Immature natural killer cell (primary cell): ENCODE measurements at regions not wholly inside any gene's neighbourhood (a gene's known extent, or its start where the extent isn't known, plus 50 kb on each side); places are given as distances from the start of the nearest gene placed in this dataset.

ENCODE experiments used
- DNase-seq, 3 donors: peaks; one replicate each; pipeline ENCODE4 v3.0.0; 2022; ENCODE audit warnings: mixed read lengths in 1 of 3
- H3K27ac Mint-ChIP-seq, 6 donors: one replicate each; pipeline ENCODE4 v1.8.0; 2020; ENCODE audit warnings: mixed read lengths in 6 of 6, mild to moderate bottlenecking in 5 of 6, inconsistent platforms in 4 of 6, moderate library complexity in 3 of 6
- H3K27me3 Mint-ChIP-seq, 3 donors: one replicate each; pipeline ENCODE4 v1.8.0; 2020 to 2021; ENCODE audit warnings: low read depth in 3 of 3, mild to moderate bottlenecking in 3 of 3, mixed read lengths in 3 of 3, moderate library complexity in 3 of 3, inconsistent platforms in 1 of 3
- H3K36me3 Mint-ChIP-seq, 3 donors: one replicate each; pipeline ENCODE4 v1.8.0; 2020; ENCODE audit warnings: mixed read lengths in 3 of 3, inconsistent platforms in 2 of 3, mild to moderate bottlenecking in 2 of 3
- H3K4me1 Mint-ChIP-seq, 2 donors: one replicate each; pipeline ENCODE4 v1.8.0; 2020; ENCODE audit warnings: inconsistent platforms in 2 of 2, mild to moderate bottlenecking in 2 of 2, mixed read lengths in 2 of 2, moderate library complexity in 1 of 2
- H3K4me3 Mint-ChIP-seq, 5 donors: one replicate each; pipeline ENCODE4 v1.8.0; 2020; ENCODE audit warnings: mild to moderate bottlenecking in 5 of 5, mixed read lengths in 5 of 5, inconsistent platforms in 3 of 5, moderate library complexity in 3 of 5
- H3K9me3 Mint-ChIP-seq, 6 donors: one replicate each; pipeline ENCODE4 v1.8.0; 2020; ENCODE audit warnings: mild to moderate bottlenecking in 6 of 6, mixed read lengths in 6 of 6, inconsistent platforms in 4 of 6, moderate library complexity in 3 of 6

DNA sequence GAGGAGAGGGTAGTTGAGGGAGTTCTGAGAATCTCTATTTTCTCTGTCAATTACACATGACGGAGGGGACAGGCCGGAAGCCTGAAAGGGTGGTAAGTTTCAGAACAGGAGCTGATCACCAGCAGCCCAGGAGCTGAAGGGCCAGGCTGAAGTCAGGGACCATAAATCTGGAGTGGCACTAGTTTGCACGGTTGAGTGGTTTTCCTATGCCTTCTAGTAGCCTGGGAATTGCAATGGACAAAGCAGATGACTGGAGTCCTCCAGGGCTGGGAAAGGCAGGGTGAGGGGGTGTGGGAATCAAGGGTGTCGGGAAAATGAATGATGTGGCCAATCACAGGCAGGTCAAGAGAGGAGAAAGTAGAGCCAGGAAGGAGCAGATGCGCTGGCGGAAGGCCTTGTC, 72.5 kb downstream of the MAGEF1 start:
- Mint-ChIP-seq H3K36me3 (no peaks in the 10 kb centered on the region), H3K9me3 (no peaks in the 10 kb centered on the region), H3K4me3 (no peak overlapping the region), H3K4me1 (peaks cover 3 to 6% of the 10 kb centered on the region in 2 donors), H3K27ac (no peak overlapping the region), H3K27me3 (peaks cover 0 to 9% (median 3%) of the 10 kb centered on the region in 3 donors)
- no peak for DNase-seq

DNA sequence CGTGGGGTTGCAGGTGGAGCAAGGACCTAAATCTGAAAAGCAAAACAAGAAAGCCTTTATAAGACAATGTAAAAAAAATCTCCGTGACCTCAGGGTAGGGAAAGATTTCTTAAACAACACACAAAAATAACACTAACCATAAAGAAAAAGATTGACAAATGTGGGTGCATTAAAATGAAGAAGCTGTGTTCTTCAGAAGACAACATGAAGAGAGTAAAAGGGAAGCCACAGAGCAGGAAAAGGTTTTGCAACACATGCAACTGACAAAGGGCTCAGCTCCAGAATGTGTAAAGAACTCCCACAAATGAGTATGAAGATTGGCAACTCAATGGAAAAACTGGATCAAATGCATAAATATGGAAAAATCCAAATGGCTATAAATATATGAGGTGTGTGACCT, 74.2 kb downstream of the MAGEF1 start:
- peaks cover 0 to 9% (median 3%) of the 10 kb centered on the region in 3 donors for H3K27me3 Mint-ChIP-seq
- no peaks in the 10 kb centered on the region for H3K9me3 Mint-ChIP-seq
- H3K27ac Mint-ChIP-seq, result no peak overlapping the region
- H3K4me1 Mint-ChIP-seq, result peaks cover 3 to 6% of the 10 kb centered on the region in 2 donors
- no peaks in the 10 kb centered on the region for H3K36me3 Mint-ChIP-seq
- DNase-seq, result no peak
- H3K4me3 Mint-ChIP-seq, result no peak overlapping the region

DNA sequence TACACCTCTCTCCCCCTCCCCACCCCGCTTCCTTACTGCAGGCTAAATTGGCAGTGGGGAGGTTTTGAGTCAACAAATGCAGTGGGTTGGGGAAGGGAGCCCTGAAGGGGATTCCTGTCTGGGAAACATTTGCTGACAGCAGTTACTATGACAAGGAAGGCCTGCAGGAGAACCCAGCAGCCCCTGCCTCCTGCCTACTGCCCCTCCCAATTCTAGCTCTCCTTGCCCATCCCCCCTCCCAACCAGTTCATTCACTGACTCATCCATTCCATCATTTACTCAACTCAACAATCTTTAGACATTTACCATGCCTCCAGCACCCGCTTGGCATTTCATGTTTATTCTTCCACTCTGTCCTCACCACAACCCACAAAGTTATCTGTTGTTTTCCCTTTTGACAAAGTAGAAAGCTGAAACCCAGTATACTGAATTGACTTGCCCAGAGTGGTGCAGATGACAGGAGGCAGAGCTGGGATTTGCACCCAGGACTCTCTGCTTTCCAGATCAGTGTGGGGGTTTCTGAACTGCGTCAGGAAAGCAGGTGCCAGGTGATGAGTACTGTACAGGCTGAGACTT, 75.0 kb downstream of the MAGEF1 start:
- H3K27ac Mint-ChIP-seq, result no peak overlapping the region
- no peaks in the 10 kb centered on the region for H3K36me3 Mint-ChIP-seq
- no peak for DNase-seq
- H3K9me3 Mint-ChIP-seq, result no peaks in the 10 kb centered on the region
- H3K27me3 Mint-ChIP-seq, result peaks cover 0 to 10% (median 3%) of the 10 kb centered on the region in 3 donors
- peak overlapping the region in 2 of 5 donors; percentile 32 to 48 for H3K4me3 Mint-ChIP-seq
- peaks cover 3 to 6% of the 10 kb centered on the region in 2 donors for H3K4me1 Mint-ChIP-seq

DNA sequence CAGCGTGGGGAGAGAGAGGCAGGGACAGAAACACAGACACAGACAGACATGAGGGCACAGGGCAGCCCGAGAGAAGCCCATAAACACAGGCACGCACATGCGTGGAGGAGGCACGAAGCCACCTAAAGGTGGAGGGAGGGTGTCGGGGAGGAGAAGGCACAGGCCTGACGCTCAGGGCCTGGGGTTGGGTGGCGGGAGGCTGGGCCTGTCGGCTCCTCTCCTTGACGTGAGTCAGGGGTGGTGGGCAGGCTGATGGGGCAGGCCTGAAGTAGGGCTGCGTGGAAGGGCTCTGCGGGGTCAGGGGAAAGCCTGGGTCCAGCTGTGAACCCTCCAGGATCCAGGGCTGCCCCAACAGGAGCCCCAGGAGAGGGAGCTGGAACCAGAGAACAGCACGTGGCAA, 74.2 kb downstream of the EPHB3 start:
- H3K4me3 Mint-ChIP-seq, result no peak overlapping the region
- H3K27me3 Mint-ChIP-seq, result peaks cover 0 to 11% (median 3%) of the 10 kb centered on the region in 3 donors
- H3K36me3 Mint-ChIP-seq, result no peaks in the 10 kb centered on the region
- H3K4me1 Mint-ChIP-seq, result peaks cover 3 to 6% of the 10 kb centered on the region in 2 donors
- no peak for DNase-seq
- no peaks in the 10 kb centered on the region for H3K9me3 Mint-ChIP-seq
- peak overlapping the region in 2 of 6 donors; percentile 35 to 62 for H3K27ac Mint-ChIP-seq

DNA sequence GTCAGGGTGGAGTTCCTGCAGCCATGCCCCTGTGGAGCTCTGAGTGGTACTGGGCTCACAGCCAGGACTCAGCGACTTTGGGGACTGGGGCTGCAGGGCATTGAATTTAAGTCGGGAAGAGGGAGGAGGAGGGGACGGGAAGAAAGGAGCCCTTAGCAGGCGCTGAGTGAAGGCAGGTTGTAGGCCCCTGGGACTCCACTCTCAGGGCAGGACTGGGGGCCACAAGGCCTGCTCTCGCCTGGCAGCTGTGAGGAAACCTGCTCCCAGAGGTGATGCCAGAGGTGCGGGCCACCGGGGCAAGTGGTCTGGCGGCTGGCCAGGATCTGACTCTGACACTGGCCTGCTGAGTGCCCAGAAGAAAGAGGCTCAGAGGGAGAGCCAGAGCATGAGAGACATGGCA, 73.5 kb downstream of the EPHB3 start:
- Mint-ChIP-seq H3K4me3 (no peak overlapping the region), H3K9me3 (no peaks in the 10 kb centered on the region), H3K27ac (no peak overlapping the region), H3K36me3 (no peaks in the 10 kb centered on the region), H3K4me1 (peaks cover 3 to 6% of the 10 kb centered on the region in 2 donors), H3K27me3 (peaks cover 0 to 11% (median 3%) of the 10 kb centered on the region in 3 donors)
- no peak for DNase-seq

DNA sequence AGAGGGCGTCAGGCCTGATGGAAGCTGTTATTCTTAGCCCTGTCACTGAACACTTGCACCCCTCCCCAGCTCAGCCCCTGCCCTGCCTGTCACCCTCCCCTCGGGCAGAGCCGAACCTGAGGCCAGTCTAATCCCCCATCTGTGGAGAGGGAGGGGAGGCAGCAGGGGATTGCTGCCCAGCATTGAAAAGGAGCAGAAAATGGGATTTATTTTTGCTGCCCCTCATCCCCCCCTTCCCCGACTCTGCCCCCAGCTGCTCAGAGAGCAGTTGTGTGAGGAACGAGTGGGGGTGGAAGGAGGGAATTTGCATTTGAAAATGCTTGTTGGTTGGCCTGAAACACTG, 71.6 kb downstream of the EPHB3 start:
- Mint-ChIP-seq H3K36me3 (no peaks in the 10 kb centered on the region), H3K4me3 (no peak overlapping the region), H3K27ac (no peak overlapping the region), H3K9me3 (no peaks in the 10 kb centered on the region), H3K27me3 (peaks cover 0 to 11% (median 3%) of the 10 kb centered on the region in 3 donors), H3K4me1 (peaks cover 3 to 6% of the 10 kb centered on the region in 2 donors)
- DNase-seq, result no peak

DNA sequence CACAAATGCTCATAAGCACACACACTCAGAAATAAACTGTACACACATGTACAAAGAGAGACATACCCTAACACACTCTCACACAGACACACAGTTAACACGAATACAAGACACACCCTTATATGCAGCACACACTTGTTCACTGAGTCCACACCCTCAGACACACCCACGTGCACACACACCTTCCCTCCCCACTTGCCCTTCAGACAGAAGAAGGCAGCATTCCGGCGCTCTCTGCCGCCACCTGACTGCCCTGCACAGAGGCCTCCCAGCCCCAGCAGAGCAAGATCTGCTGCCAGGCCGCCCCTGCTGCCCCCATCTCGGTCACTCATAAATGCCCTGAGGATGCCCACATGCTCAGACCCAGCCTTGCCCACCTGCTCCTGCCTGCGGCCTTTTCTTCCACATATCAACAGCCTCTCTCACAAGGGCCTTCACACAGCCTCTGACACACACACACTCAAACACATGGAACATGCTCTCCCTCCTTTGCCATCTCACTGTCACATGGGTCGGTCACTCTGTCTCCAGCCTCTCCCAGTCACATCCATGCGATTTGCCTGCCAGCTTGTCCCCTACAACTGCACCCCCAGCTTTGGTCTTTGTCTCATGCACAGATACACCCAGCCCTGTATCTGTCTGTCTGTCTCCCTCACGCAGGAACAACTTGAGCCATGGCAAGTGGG, 71.1 kb downstream of the EPHB3 start:
- no peaks in the 10 kb centered on the region for H3K36me3 Mint-ChIP-seq
- no peak overlapping the region for H3K4me3 Mint-ChIP-seq
- H3K27me3 Mint-ChIP-seq, result peaks cover 0 to 11% (median 3%) of the 10 kb centered on the region in 3 donors
- no peak for DNase-seq
- peaks cover 3 to 6% of the 10 kb centered on the region in 2 donors for H3K4me1 Mint-ChIP-seq
- no peaks in the 10 kb centered on the region for H3K9me3 Mint-ChIP-seq
- peak overlapping the region in 1 of 6 donors; percentile 21 for H3K27ac Mint-ChIP-seq
